PC-9 (cell line): ENCODE measurements at regions not wholly inside any gene's neighbourhood (a gene's known extent, or its start where the extent isn't known, plus 50 kb on each side); places are given as distances from the start of the nearest gene placed in this dataset.

Experiments used
- BruUV-seq: library from RNA; stranded (reverse); fragments of 400-500 nt; replicated peaks from 2 replicates; lab custom pipeline; 2021; lab: Mats Ljungman, UMichigan
- CTCF ChIA-PET: fragments of 300-600 bp; sonication (Branson Sonifier 250); formaldehyde crosslinking; loops from one replicate; lab custom pipeline; 2022; ENCODE audit warnings: antibody characterized with exemption; lab: Charles Lee
- POLR2A ChIA-PET: fragments of 300-600 bp; sonication (Branson Sonifier 250); formaldehyde crosslinking; loops from one replicate; lab custom pipeline; 2022; ENCODE audit warnings: antibody characterized with exemption; ENCODE audit not compliant: unreplicated experiment; lab: Charles Lee
- DNase-seq, 2 experiments: peaks; one replicate each; pipeline versions ENCODE4 v3.0.0 to v3.0.0-alpha.2; 2015 to 2022; ENCODE audit warnings: mixed read lengths in 1 of 2
- H2AFZ ChIP-seq: fragments of 200-600 bp; sonication (generic); 2 replicates; pipeline ENCODE4 v1.8.1; 2017; ENCODE audit warnings: antibody characterized with exemption
- H3F3A ChIP-seq: fragments of 200-600 bp; sonication (generic); 2 replicates; pipeline ENCODE4 v1.8.1; 2017; ENCODE audit warnings: antibody characterized with exemption, mild to moderate bottlenecking, low read depth; ENCODE audit not compliant: insufficient read depth
- H3K27ac ChIP-seq: fragments of 200-600 bp; sonication (generic); 2 replicates; pipeline ENCODE4 v1.6.1; 2016; ENCODE audit warnings: mixed run types
- H3K27me3 ChIP-seq: fragments of 200-600 bp; sonication (generic); 2 replicates; pipeline ENCODE4 v1.6.1; 2016; ENCODE audit warnings: low read depth, mixed run types; ENCODE audit not compliant: insufficient read depth
- H3K36me3 ChIP-seq: fragments of 200-600 bp; sonication (generic); 2 replicates; pipeline ENCODE4 v1.6.1; 2016; ENCODE audit warnings: low read depth, mixed run types
- H3K4me1 ChIP-seq: fragments of 200-600 bp; sonication (generic); replicated peaks from 2 replicates; pipeline ENCODE4 v1.6.1; 2016; ENCODE audit warnings: mixed run types; ENCODE audit not compliant: insufficient read depth
- H3K4me2 ChIP-seq: fragments of 200-600 bp; sonication (generic); 2 replicates; pipeline ENCODE4 v1.6.1; 2017; ENCODE audit warnings: mixed run types
- H3K4me3 ChIP-seq: fragments of 200-600 bp; sonication (generic); 2 replicates; pipeline ENCODE4 v1.6.1; 2016; ENCODE audit warnings: mixed run types
- H3K79me2 ChIP-seq: fragments of 200-600 bp; sonication (generic); 2 replicates; pipeline ENCODE4 v1.6.1; 2017; ENCODE audit warnings: low read depth, mixed run types
- H3K9me2 ChIP-seq: fragments of 200-600 bp; sonication (generic); 2 replicates; pipeline ENCODE4 v1.8.1; 2017; ENCODE audit warnings: mild to moderate bottlenecking; ENCODE audit not compliant: insufficient read depth
- H3K9me3 ChIP-seq: fragments of 200-600 bp; sonication (generic); 2 replicates; pipeline ENCODE4 v1.8.1; 2016; ENCODE audit warnings: low read depth; ENCODE audit not compliant: insufficient read depth
- H4K20me1 ChIP-seq: fragments of 200-600 bp; sonication (generic); 2 replicates; pipeline ENCODE4 v1.8.1; 2017; ENCODE audit not compliant: insufficient read depth
- CTCF ChIP-seq: fragments of 200-600 bp; sonication (generic); conservative IDR thresholded peaks from 2 replicates; pipeline ENCODE4 v1.6.1; 2017; ENCODE audit warnings: mixed run types, antibody characterized with exemption, mild to moderate bottlenecking, moderate library complexity
- EZH2 ChIP-seq: fragments of 200-600 bp; sonication (generic); IDR thresholded peaks from 2 replicates; pipeline ENCODE4 v1.8.0; 2017; ENCODE audit warnings: antibody characterized with exemption, low read depth
- intact Hi-C: fragments of 100-400 bp; cut with micrococcal nuclease; formaldehyde crosslinking; loops from one replicate; pipeline ENCODE4 v1.10.0; 2022; ENCODE audit not compliant: unreplicated experiment

DNA sequence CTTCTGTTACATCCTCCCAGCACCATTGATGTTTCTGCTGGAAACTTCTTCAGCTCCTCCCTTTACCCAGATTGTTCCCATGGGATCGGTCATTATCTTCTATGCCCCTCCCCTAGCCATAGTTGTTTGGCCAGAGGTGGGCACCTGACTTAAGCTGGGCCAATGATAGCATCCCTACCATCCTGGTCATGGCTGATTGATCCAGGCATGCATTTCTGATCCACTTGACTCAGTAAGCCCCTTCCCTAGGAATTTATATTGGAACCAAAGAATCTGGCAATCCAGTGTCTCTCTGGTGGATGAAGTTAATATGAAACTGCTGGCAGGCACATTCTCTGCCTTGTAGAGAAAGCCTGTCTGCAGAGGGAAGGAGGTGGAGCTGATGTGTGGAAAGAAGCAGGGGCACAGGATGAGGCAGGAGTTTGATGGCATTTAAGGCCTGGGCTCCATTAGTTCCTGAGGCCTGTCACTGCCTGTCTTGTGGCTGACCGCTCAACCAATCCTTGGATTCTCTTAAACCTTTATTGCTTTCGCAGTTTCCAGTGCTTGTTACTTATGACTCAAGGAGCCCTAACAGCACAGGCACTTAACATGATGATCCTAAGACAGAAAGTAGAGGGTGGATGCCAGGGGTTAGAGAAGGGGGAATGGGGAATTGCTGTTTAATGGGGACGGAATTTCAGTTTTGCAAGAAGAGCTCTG lies 152.4 kb downstream of the ABCC12 start:
- no TSS peak for BruUV-seq
- Histone ChIP-seq H3K4me3 (no peak overlapping the region), H3K79me2 (no peaks in the 10 kb centered on the region), H4K20me1 (no peaks in the 10 kb centered on the region), H3K9me2 (no peaks in the 10 kb centered on the region), H3F3A (no peaks in the 10 kb centered on the region), H2AFZ (no peak overlapping the region), H3K4me1 (no peaks in the 10 kb centered on the region), H3K36me3 (no peaks in the 10 kb centered on the region), H3K4me2 (no peak overlapping the region), H3K27ac (no peak overlapping the region), H3K27me3 (no peaks in the 10 kb centered on the region), H3K9me3 (no peaks in the 10 kb centered on the region)
- TF ChIP-seq CTCF (no peak), EZH2 (no peak)
- no peak for DNase-seq
- intact Hi-C loops: no loop called here
- ChIA-PET CTCF (no interaction called here), POLR2A (no interaction called here)

DNA sequence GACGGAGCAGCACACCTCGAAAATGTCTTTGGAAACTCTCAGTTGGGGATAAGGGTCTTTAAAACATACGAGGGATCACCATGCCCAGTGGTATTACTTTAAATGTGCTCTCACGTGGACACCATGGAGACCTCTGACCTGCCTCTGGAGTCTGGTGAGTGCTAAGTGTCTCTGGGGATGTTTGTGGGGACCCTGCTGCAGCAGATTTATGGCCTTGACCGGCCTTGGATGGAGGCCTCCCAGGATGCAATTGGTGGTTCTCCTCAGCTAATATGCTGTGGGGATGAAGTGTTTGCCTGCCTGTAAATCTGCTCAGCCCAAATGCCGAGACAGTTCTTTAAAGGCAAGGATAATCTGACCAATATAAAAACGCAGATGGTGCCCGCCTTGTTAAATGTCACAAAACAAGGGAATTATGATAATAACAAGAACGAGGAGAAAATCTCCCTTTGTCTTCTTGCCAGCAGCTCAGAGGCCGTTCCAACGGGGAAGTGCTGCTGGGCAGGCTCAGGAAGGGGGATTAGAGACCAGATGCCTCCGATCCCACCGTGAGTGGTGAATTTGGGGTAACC lies 154.4 kb downstream of the ABCC12 start:
- Histone ChIP-seq H3K9me3 (no peaks in the 10 kb centered on the region), H2AFZ (no peak overlapping the region), H3K36me3 (no peaks in the 10 kb centered on the region), H3K27me3 (no peaks in the 10 kb centered on the region), H3K4me3 (no peak overlapping the region), H3K79me2 (no peaks in the 10 kb centered on the region), H3K4me2 (no peak overlapping the region), H3F3A (no peaks in the 10 kb centered on the region), H4K20me1 (no peaks in the 10 kb centered on the region), H3K4me1 (no peaks in the 10 kb centered on the region), H3K27ac (no peak overlapping the region), H3K9me2 (no peaks in the 10 kb centered on the region)
- ChIA-PET CTCF (no interaction called here), POLR2A (no interaction called here)
- DNase-seq: no peak
- TF ChIP-seq CTCF (no peak), EZH2 (no peak)
- BruUV-seq: no TSS peak
- intact Hi-C loops: no loop called here

- no peaks in the 10 kb centered on the region for H3K27me3 ChIP-seq
- H3K36me3 ChIP-seq: no peaks in the 10 kb centered on the region
- no peak overlapping the region for H2AFZ ChIP-seq
- CTCF ChIA-PET: no interaction called here
- no peaks in the 10 kb centered on the region for H3K79me2 ChIP-seq
- no peaks in the 10 kb centered on the region for H3K4me1 ChIP-seq
- no peaks in the 10 kb centered on the region for H3K9me3 ChIP-seq
- H3K4me3 ChIP-seq: no peak overlapping the region
- no peak for DNase-seq
- TF ChIP-seq EZH2 (no peak), CTCF (no peak)
- POLR2A ChIA-PET: no interaction called here
- H3F3A ChIP-seq: no peaks in the 10 kb centered on the region
- intact Hi-C loops: no loop called here
- H3K4me2 ChIP-seq: no peak overlapping the region
- no peaks in the 10 kb centered on the region for H4K20me1 ChIP-seq
- H3K27ac ChIP-seq: no peak overlapping the region
- BruUV-seq: no TSS peak
- H3K9me2 ChIP-seq: no peaks in the 10 kb centered on the region
These were observed 155.2 kb downstream of the ABCC12 start for GRCh38 chr16:48000622-48001021.
